ENCODE measurements at regions not wholly inside any gene's neighbourhood (a gene's known extent, or its start where the extent isn't known, plus 50 kb on each side); places are given as distances from the start of the nearest gene placed in this dataset.

DNA sequence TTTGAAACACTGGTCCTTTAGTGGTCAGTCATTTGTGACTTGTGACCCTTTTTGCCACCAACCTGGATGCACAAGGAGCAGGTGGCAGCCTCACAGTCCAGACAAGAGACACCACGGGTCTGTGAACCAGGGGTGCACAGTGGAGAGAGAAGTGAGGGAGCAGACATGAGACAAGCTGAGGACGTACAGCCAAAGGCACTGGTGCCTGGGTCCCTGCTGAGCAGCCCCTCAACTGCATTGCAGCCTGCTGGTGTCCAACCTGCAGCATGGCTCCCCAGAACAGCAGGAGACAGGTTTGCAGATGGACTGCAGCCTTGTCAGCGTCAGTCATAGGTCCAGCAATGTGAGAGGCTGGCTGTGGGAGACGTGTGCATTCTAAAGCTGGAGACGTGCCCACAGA lies 124.2 kb upstream of the FSTL4 start:
- DNase-seq: no peak

DNA sequence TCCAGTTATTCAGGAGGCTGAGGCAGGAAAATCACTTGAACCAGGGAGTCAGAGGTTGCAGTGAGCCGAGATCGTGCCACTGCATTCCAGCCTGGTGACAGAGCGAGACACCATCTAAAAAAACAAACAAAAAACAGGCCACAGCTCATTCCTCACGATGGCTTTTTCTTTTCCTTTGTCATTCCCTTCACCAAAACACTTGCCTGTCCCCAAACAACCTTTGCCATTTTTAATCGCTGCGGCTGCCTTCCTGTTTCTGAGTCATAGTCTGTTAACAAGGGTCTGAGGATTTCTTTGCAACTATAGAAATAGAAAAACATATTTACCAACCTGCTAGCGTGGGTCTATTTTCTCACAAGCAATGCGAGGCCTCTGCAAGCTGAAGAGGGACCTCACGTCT lies 123.0 kb upstream of the FSTL4 start:
- no peak for DNase-seq

DNA sequence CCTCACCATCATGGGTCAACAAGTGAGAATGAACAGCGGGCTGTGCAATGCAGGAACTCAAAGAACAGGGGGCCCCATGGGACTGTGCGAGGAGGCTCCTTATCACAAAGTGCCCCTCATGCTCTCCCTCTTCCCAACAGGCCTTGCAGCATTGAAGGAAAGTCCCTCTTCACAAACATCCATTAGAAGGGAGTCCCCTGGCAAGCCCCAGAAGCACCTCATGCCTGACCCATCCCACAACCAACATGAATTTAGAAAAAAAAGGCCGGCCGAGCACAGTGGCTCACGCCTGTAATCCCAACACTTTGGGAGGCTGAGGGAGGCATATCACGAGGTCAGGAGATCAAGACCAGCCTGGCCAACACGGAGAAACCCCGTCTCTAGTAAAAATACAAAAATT lies 122.6 kb upstream of the FSTL4 start:
- DNase-seq: no peak

- no peak for DNase-seq
Measured at GRCh38 chr5:133732536-133732935, 120.2 kb upstream of the FSTL4 start.

DNA sequence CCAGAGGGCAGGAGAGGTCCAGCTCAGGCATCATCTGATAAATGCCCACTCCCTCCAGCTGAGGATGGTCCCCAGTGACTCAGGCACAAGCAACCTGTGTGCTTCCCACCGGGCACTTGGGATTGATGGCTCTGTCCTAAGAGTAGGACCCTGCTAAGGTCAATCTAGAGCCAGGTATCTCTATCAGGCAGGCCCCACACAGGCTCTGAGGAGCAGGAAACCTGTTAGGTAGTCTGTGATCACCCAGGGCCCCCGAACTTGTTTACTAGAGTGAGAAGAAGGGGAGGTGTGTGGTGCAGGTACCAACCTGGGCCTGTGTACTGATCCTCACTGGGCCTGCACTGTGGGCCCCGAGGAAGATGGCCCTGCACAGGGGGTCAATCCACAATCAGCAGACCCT lies 119.6 kb upstream of the FSTL4 start:
- DNase-seq: no peak

- DNase-seq: no peak
Measured at GRCh38 chr5:133730866-133731265, 118.5 kb upstream of the FSTL4 start.

- DNase-seq: no peak
Measured at GRCh38 chr5:133730346-133730745, 118.0 kb upstream of the FSTL4 start.

- DNase-seq: no peak
Measured at GRCh38 chr5:133729800-133730199, 117.5 kb upstream of the FSTL4 start.

GRCh38 chr5:133728475-133728874 lies 116.1 kb upstream of the FSTL4 start:
- no peak for DNase-seq

GRCh38 chr5:133727636-133728035 lies 115.3 kb upstream of the FSTL4 start:
- no peak for DNase-seq

- DNase-seq: no peak
Measured at GRCh38 chr5:133723651-133724366, 111.5 kb upstream of the FSTL4 start.

GRCh38 chr5:133723126-133723525 lies 110.8 kb upstream of the FSTL4 start:
- DNase-seq: no peak

DNA sequence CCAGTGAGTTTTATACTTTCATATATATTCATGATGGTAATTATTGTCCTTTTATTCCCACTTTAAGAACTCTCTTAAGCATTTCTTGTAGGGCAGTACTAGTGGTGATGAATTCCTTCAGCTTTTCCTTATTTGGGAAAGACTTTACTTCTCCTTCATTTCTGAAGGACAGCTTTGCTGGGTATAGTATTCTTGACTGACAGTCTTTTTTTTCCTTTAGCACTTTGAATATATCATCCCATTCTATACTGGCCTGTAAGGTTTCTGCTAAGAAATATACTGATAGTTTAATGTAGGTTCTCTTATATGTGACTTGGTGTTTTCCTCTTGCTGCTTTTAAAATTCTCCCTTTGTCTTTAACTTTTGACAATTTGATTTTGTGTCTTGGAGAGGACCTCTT lies 109.0 kb upstream of the FSTL4 start:
- no peak for DNase-seq

DNA sequence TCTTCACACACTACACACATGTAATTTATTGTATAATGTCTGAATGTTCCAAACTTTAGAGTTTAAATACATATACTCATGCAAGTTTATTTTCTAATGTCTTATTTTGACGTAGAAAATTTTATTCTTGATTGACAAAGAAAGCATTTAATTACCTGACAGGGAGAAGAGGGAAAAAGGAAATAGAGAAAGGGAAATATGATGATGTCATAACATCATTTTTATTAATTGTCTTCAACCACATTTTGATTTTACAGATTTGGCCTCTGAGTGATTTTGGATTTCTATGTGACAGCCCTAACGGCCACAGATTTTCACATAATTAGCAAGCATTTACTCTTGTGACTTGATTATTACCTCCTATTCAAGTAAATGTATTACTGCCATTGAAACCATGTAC lies 106.1 kb upstream of the FSTL4 start:
- no peak for DNase-seq

DNA sequence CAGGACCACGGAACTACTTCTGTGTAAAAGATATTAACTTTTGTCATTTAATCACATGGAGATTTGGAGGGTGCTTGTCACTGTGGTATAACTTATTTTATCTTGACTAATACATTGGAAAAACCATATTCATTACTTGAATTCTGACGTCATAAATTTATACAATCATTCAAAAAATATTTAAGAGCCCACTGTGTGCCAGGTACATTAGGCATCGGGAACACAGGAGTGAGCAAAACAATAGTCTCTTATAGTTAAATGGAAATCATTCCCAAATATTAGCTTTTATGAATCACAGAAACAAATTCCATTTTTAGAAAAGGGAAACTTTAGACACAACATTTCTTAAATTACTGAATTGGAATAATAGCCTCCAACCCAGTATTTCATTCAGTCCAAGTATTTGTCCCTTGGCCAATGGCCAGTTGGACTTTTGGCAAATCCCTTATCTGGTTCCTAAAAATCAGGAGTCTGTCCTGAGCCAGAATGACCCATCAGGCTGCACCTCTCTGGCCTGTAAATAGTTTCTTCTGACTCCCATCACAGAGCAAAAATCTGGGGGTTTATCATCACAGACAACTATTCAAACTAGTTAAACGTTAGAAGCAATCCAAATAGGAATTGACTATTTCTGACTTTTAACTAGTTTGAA lies 104.3 kb upstream of the FSTL4 start:
- DNase-seq: no peak

DNA sequence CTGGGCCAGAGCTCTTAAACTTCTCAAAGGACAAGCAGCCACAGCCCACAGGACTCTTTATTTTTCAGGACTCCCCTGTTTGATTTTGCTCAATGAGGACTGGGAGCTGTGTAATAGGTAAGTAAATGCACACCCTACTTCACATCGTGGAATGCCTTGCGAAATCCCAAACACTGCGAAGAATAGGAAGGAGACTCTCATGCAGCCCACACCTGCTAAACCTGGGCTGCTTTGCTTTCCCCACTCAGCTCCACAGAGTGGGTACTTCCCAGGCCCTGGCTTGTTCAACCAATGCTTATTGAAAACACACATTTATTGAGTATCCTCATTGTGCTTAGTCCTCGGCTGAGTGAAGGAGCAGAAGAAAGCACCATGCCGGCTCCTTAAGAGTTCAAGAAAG lies 103.3 kb upstream of the FSTL4 start:
- no peak for DNase-seq

DNA sequence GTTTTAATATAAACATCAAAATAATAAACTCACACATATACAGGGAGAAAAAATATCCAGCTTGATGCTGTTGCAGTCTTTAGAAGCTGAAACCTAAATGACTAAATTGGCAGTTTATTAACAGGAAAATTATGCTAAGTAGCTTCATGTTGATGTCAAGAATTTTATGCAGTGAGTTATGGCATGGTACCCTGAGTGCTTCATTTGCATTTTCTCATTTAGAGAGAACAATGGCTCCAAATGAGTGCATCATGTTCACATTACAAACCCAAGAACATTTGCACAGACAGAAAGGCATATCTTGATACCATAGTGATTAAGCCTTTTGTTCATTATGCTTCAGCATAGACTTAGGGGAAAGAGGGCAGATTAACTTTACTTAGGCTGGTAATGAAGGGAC lies 102.9 kb upstream of the FSTL4 start:
- no peak for DNase-seq

DNA sequence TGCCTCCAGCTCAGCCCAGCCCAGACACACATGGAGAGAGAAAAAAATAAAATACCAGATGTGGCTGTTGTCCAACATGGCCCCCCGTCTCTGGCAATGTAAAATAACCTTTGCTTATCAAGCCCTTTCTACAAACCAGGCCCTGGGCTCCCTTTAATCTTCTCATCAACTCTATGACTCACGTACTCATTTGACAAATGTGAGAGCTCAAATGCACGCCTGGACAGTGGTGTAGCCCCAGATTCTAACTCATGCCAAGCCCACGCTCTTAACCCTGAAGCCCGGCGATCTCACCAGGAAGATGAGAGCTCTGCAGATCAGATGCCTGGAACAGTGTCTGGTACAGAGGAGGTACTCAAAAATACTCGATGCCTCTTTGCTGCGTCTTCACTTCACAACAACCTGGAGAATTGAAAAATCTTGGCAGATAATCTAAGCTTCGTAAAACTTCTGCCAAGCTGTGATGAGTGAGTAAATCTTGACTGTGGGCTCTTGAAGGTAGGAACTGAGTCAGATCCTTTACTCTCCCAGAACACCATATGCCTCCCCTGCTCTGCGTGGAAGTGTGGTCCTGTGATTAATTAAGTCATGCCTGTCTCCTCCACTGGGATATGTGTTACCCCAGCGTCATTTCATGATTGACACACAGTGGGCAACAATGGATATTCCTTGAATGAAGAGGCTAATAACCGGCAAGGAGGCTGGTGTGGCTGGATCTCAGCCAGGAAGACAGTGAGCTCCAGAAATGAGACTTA lies 102.0 kb upstream of the FSTL4 start:
- no peak for DNase-seq

GRCh38 chr5:133713751-133714150 lies 101.4 kb upstream of the FSTL4 start:
- no peak for DNase-seq

DNA sequence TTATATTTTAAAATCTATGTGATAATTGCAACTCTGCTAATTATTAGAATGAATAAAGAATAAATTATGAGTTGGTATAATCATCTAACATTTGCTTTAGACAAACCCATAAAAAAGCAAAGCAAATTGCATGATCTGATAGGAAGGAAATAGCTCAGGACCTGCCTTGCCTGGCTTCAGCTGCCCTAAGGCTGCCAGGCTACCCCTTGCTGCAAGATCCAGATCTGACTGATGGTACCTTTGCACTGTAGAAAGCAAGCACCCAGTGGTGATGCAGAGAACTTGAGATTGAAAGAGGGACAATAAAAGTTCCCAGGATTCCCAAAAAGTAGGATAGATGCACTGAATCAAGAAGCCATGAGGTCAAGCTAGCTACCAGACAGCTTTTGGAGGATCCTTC lies 100.9 kb upstream of the FSTL4 start:
- DNase-seq: no peak

DNA sequence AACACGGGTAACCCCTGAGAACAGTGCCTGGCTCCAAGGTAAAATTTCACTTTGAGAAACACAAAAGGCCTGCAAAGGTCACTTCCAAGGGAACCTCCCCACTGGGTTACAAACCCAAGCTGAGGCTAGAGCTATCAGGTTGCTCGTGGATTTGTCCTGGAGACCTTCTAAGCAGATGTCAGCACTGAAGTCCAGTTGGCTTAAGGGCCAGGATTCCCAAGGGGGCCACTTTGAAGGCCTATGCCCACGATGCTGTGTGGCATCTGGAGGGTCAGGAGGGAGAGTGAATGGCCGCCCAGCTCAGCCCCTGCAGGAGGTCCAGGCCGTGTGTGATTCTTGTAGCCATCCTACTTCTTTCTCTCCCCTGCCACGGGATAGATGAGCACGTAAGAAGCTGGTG lies 100.2 kb upstream of the FSTL4 start:
- DNase-seq: no peak

- no peak for DNase-seq
Measured at GRCh38 chr5:133709209-133709725, 96.9 kb upstream of the FSTL4 start.

- DNase-seq: no peak
Measured at GRCh38 chr5:133708331-133708850, 96.0 kb upstream of the FSTL4 start.

All from right kidney (tissue), 1 donor.